ENCODE measurements at regions not wholly inside any gene's neighbourhood (a gene's known extent, or its start where the extent isn't known, plus 50 kb on each side); places are given as distances from the start of the nearest gene placed in this dataset.
A peak's percentile ranks its signal among the peaks of the same experiment; 100 is the strongest.

- no peak overlapping the region for H3K9ac ChIP-seq (ENCODE audit: low read depth in 1 of 3, low read length in 3 of 3)
- H3K27me3 ChIP-seq (ENCODE audit: control insufficient read depth in 3 of 3, insufficient read depth in 3 of 3, low read length in 3 of 3) = no peaks in the 10 kb centered on the region
- H3K4me1 ChIP-seq (ENCODE audit: control insufficient read depth in 3 of 3, insufficient read depth in 3 of 3, low read length in 3 of 3) = no peaks in the 10 kb centered on the region
- no peaks in the 10 kb centered on the region for H3K36me3 ChIP-seq (ENCODE audit: control insufficient read depth in 3 of 3, insufficient read depth in 3 of 3, low read length in 3 of 3)
- no peak overlapping the region for H3K27ac ChIP-seq (ENCODE audit: low read depth, low read length)
- no peak overlapping the region for H3K4me3 ChIP-seq (ENCODE audit: low read length in 3 of 3)
- H3K9me3 ChIP-seq (ENCODE audit: control insufficient read depth in 3 of 3, low read length in 3 of 3) = no peaks in the 10 kb centered on the region
Measured at GRCh38 chr11:97149741-97150140, 759.9 kb downstream of the JRKL start.

GRCh38 chr11:97157221-97157740, 767.5 kb downstream of the JRKL start:
- Histone ChIP-seq H3K36me3 (ENCODE audit: control insufficient read depth in 3 of 3, insufficient read depth in 3 of 3, low read length in 3 of 3) (no peaks in the 10 kb centered on the region), H3K4me3 (ENCODE audit: low read length in 3 of 3) (no peak overlapping the region), H3K27me3 (ENCODE audit: control insufficient read depth in 3 of 3, insufficient read depth in 3 of 3, low read length in 3 of 3) (no peaks in the 10 kb centered on the region), H3K27ac (ENCODE audit: low read depth, low read length) (no peak overlapping the region), H3K4me1 (ENCODE audit: control insufficient read depth in 3 of 3, insufficient read depth in 3 of 3, low read length in 3 of 3) (no peaks in the 10 kb centered on the region), H3K9ac (ENCODE audit: low read depth in 1 of 3, low read length in 3 of 3) (no peak overlapping the region), H3K9me3 (ENCODE audit: control insufficient read depth in 3 of 3, low read length in 3 of 3) (no peaks in the 10 kb centered on the region)

GRCh38 chr11:97158243-97158642, 768.4 kb downstream of the JRKL start:
- Histone ChIP-seq H3K36me3 (ENCODE audit: control insufficient read depth in 3 of 3, insufficient read depth in 3 of 3, low read length in 3 of 3) (no peaks in the 10 kb centered on the region), H3K4me1 (ENCODE audit: control insufficient read depth in 3 of 3, insufficient read depth in 3 of 3, low read length in 3 of 3) (no peaks in the 10 kb centered on the region), H3K4me3 (ENCODE audit: low read length in 3 of 3) (no peak overlapping the region), H3K9me3 (ENCODE audit: control insufficient read depth in 3 of 3, low read length in 3 of 3) (no peaks in the 10 kb centered on the region), H3K27me3 (ENCODE audit: control insufficient read depth in 3 of 3, insufficient read depth in 3 of 3, low read length in 3 of 3) (no peaks in the 10 kb centered on the region), H3K9ac (ENCODE audit: low read depth in 1 of 3, low read length in 3 of 3) (no peak overlapping the region), H3K27ac (ENCODE audit: low read depth, low read length) (no peak overlapping the region)

- Histone ChIP-seq H3K27ac (ENCODE audit: low read depth, low read length) (no peak overlapping the region), H3K36me3 (ENCODE audit: control insufficient read depth in 3 of 3, insufficient read depth in 3 of 3, low read length in 3 of 3) (no peaks in the 10 kb centered on the region), H3K27me3 (ENCODE audit: control insufficient read depth in 3 of 3, insufficient read depth in 3 of 3, low read length in 3 of 3) (no peaks in the 10 kb centered on the region)
Measured at GRCh38 chr11:97163631-97164191, 773.9 kb downstream of the JRKL start.

GRCh38 chr11:97201743-97202612, 812.2 kb downstream of the JRKL start:
- Histone ChIP-seq H3K4me1 (ENCODE audit: control insufficient read depth in 3 of 3, insufficient read depth in 3 of 3, low read length in 3 of 3) (peaks cover 4 to 17% (median 16%) of the 10 kb centered on the region in 3 donors), H3K4me3 (ENCODE audit: low read length in 3 of 3) (peak overlapping the region in 1 of 3 donors; percentile 29), H3K36me3 (ENCODE audit: control insufficient read depth in 3 of 3, insufficient read depth in 3 of 3, low read length in 3 of 3) (no peaks in the 10 kb centered on the region), H3K9ac (ENCODE audit: low read depth in 1 of 3, low read length in 3 of 3) (peak overlapping the region in 1 of 3 donors; percentile 54), H3K27me3 (ENCODE audit: control insufficient read depth in 3 of 3, insufficient read depth in 3 of 3, low read length in 3 of 3) (no peaks in the 10 kb centered on the region), H3K9me3 (ENCODE audit: control insufficient read depth in 3 of 3, low read length in 3 of 3) (no peaks in the 10 kb centered on the region), H3K27ac (ENCODE audit: low read depth, low read length) (no peak overlapping the region)

More at GRCh38 chr11:97163631-97164191, 773.9 kb downstream of the JRKL start:
- no peaks in the 10 kb centered on the region for H3K9me3 ChIP-seq (ENCODE audit: control insufficient read depth in 3 of 3, low read length in 3 of 3)
- no peaks in the 10 kb centered on the region for H3K4me1 ChIP-seq (ENCODE audit: control insufficient read depth in 3 of 3, insufficient read depth in 3 of 3, low read length in 3 of 3)
- no peak overlapping the region for H3K9ac ChIP-seq (ENCODE audit: low read depth in 1 of 3, low read length in 3 of 3)
- H3K4me3 ChIP-seq (ENCODE audit: low read length in 3 of 3) = no peak overlapping the region

- H3K4me3 ChIP-seq (ENCODE audit: low read length in 3 of 3) = peak overlapping the region in 2 of 3 donors; percentile 29
- H3K9ac ChIP-seq (ENCODE audit: low read depth in 1 of 3, low read length in 3 of 3) = peak overlapping the region in 1 of 3 donors; percentile 54
- no peaks in the 10 kb centered on the region for H3K9me3 ChIP-seq (ENCODE audit: control insufficient read depth in 3 of 3, low read length in 3 of 3)
- H3K4me1 ChIP-seq (ENCODE audit: control insufficient read depth in 3 of 3, insufficient read depth in 3 of 3, low read length in 3 of 3) = peaks cover 4 to 17% (median 16%) of the 10 kb centered on the region in 3 donors
- H3K27ac ChIP-seq (ENCODE audit: low read depth, low read length) = no peak overlapping the region
- H3K36me3 ChIP-seq (ENCODE audit: control insufficient read depth in 3 of 3, insufficient read depth in 3 of 3, low read length in 3 of 3) = no peaks in the 10 kb centered on the region
- no peaks in the 10 kb centered on the region for H3K27me3 ChIP-seq (ENCODE audit: control insufficient read depth in 3 of 3, insufficient read depth in 3 of 3, low read length in 3 of 3)
Measured at GRCh38 chr11:97202613-97203292, 812.9 kb downstream of the JRKL start.

GRCh38 chr11:97218011-97218410, 828.2 kb downstream of the JRKL start:
- Histone ChIP-seq H3K4me1 (ENCODE audit: control insufficient read depth in 3 of 3, insufficient read depth in 3 of 3, low read length in 3 of 3) (no peaks in the 10 kb centered on the region), H3K4me3 (ENCODE audit: low read length in 3 of 3) (no peak overlapping the region), H3K36me3 (ENCODE audit: control insufficient read depth in 3 of 3, insufficient read depth in 3 of 3, low read length in 3 of 3) (no peaks in the 10 kb centered on the region), H3K9ac (ENCODE audit: low read depth in 1 of 3, low read length in 3 of 3) (no peak overlapping the region), H3K27me3 (ENCODE audit: control insufficient read depth in 3 of 3, insufficient read depth in 3 of 3, low read length in 3 of 3) (no peaks in the 10 kb centered on the region), H3K9me3 (ENCODE audit: control insufficient read depth in 3 of 3, low read length in 3 of 3) (no peaks in the 10 kb centered on the region), H3K27ac (ENCODE audit: low read depth, low read length) (no peak overlapping the region)

- Histone ChIP-seq H3K9ac (ENCODE audit: low read depth in 1 of 3, low read length in 3 of 3) (no peak overlapping the region), H3K4me3 (ENCODE audit: low read length in 3 of 3) (no peak overlapping the region), H3K27me3 (ENCODE audit: control insufficient read depth in 3 of 3, insufficient read depth in 3 of 3, low read length in 3 of 3) (no peaks in the 10 kb centered on the region), H3K36me3 (ENCODE audit: control insufficient read depth in 3 of 3, insufficient read depth in 3 of 3, low read length in 3 of 3) (no peaks in the 10 kb centered on the region), H3K9me3 (ENCODE audit: control insufficient read depth in 3 of 3, low read length in 3 of 3) (no peaks in the 10 kb centered on the region), H3K27ac (ENCODE audit: low read depth, low read length) (no peak overlapping the region), H3K4me1 (ENCODE audit: control insufficient read depth in 3 of 3, insufficient read depth in 3 of 3, low read length in 3 of 3) (no peaks in the 10 kb centered on the region)
Measured at GRCh38 chr11:97223647-97224046, 833.8 kb downstream of the JRKL start.

- H3K27ac ChIP-seq (ENCODE audit: low read depth, low read length) = no peak overlapping the region
- H3K4me1 ChIP-seq (ENCODE audit: control insufficient read depth in 3 of 3, insufficient read depth in 3 of 3, low read length in 3 of 3) = no peaks in the 10 kb centered on the region
- no peak overlapping the region for H3K9ac ChIP-seq (ENCODE audit: low read depth in 1 of 3, low read length in 3 of 3)
- H3K27me3 ChIP-seq (ENCODE audit: control insufficient read depth in 3 of 3, insufficient read depth in 3 of 3, low read length in 3 of 3) = no peaks in the 10 kb centered on the region
- no peaks in the 10 kb centered on the region for H3K9me3 ChIP-seq (ENCODE audit: control insufficient read depth in 3 of 3, low read length in 3 of 3)
- H3K4me3 ChIP-seq (ENCODE audit: low read length in 3 of 3) = no peak overlapping the region
- H3K36me3 ChIP-seq (ENCODE audit: control insufficient read depth in 3 of 3, insufficient read depth in 3 of 3, low read length in 3 of 3) = no peaks in the 10 kb centered on the region
Measured at GRCh38 chr11:97224396-97224795, 834.6 kb downstream of the JRKL start.

- Histone ChIP-seq H3K27me3 (ENCODE audit: control insufficient read depth in 3 of 3, insufficient read depth in 3 of 3, low read length in 3 of 3) (no peaks in the 10 kb centered on the region), H3K4me1 (ENCODE audit: control insufficient read depth in 3 of 3, insufficient read depth in 3 of 3, low read length in 3 of 3) (no peaks in the 10 kb centered on the region), H3K9ac (ENCODE audit: low read depth in 1 of 3, low read length in 3 of 3) (no peak overlapping the region), H3K9me3 (ENCODE audit: control insufficient read depth in 3 of 3, low read length in 3 of 3) (no peaks in the 10 kb centered on the region), H3K36me3 (ENCODE audit: control insufficient read depth in 3 of 3, insufficient read depth in 3 of 3, low read length in 3 of 3) (no peaks in the 10 kb centered on the region), H3K27ac (ENCODE audit: low read depth, low read length) (no peak overlapping the region), H3K4me3 (ENCODE audit: low read length in 3 of 3) (no peak overlapping the region)
Measured at GRCh38 chr11:97225794-97226193, 836.0 kb downstream of the JRKL start.

Data from skeletal muscle tissue (tissue), 3 donors.